ENCODE measurements at regions not wholly inside any gene's neighbourhood (a gene's known extent, or its start where the extent isn't known, plus 50 kb on each side); places are given as distances from the start of the nearest gene placed in this dataset.
"Not testable (repeated sequence)": the region's sequence is repeated elsewhere in the genome, so short reads cannot be mapped to it uniquely, and the experiment has no call there.

GRCh38 chr2:48197618-48198017 is 116.9 kb upstream of the FOXN2 start:
- FAIRE-seq = no peak

- no peak for FAIRE-seq
These were observed 116.1 kb upstream of the FOXN2 start for GRCh38 chr2:48198371-48198770.

GRCh38 chr2:48199070-48199469 is 115.4 kb upstream of the FOXN2 start:
- FAIRE-seq = no peak

GRCh38 chr2:48200620-48201293 is 113.7 kb upstream of the FOXN2 start:
- FAIRE-seq = no peak

GRCh38 chr2:48201435-48201834 is 113.0 kb upstream of the FOXN2 start:
- not testable (repeated sequence) for FAIRE-seq

- FAIRE-seq = no peak
These were observed 111.4 kb upstream of the FOXN2 start for GRCh38 chr2:48202863-48203642.

- FAIRE-seq = no peak
These were observed 110.8 kb upstream of the FOXN2 start for GRCh38 chr2:48203668-48204067.

GRCh38 chr2:48204750-48205136 is 109.7 kb upstream of the FOXN2 start:
- no peak for FAIRE-seq

GRCh38 chr2:48205137-48205798 is 109.2 kb upstream of the FOXN2 start:
- no peak for FAIRE-seq

GRCh38 chr2:48206056-48206656 is 108.3 kb upstream of the FOXN2 start:
- FAIRE-seq = not testable (repeated sequence)

GRCh38 chr2:48207201-48207641 is 107.3 kb upstream of the FOXN2 start:
- no peak for FAIRE-seq

- no peak for FAIRE-seq
These were observed 106.6 kb upstream of the FOXN2 start for GRCh38 chr2:48207851-48208250.

- FAIRE-seq = no peak
These were observed 105.1 kb upstream of the FOXN2 start for GRCh38 chr2:48209214-48209885.

- no peak for FAIRE-seq
These were observed 104.3 kb upstream of the FOXN2 start for GRCh38 chr2:48210189-48210588.

- FAIRE-seq = no peak
These were observed 100.8 kb upstream of the FOXN2 start for GRCh38 chr2:48213646-48214045.

- no peak for FAIRE-seq
These were observed 96.3 kb upstream of the FOXN2 start for GRCh38 chr2:48218169-48218568.

GRCh38 chr2:48219234-48219554 is 95.3 kb upstream of the FOXN2 start:
- FAIRE-seq = no peak

GRCh38 chr2:48219555-48220436 is 94.7 kb upstream of the FOXN2 start:
- FAIRE-seq = no peak

GRCh38 chr2:48220501-48220900 is 94.0 kb upstream of the FOXN2 start:
- FAIRE-seq = no peak

GRCh38 chr2:48221846-48222516 is 92.5 kb upstream of the FOXN2 start:
- no peak for FAIRE-seq

GRCh38 chr2:48227617-48228344 is 86.7 kb upstream of the FOXN2 start:
- no peak for FAIRE-seq
